Fibroblast of lung (primary cell): ENCODE measurements at regions not wholly inside any gene's neighbourhood (a gene's known extent, or its start where the extent isn't known, plus 50 kb on each side); places are given as distances from the start of the nearest gene placed in this dataset.

Experiments
- DNase-seq, 2 donors: peaks; one replicate each; pipeline versions ENCODE4 v3.0.0 to v3.0.0-alpha.2; 2010; ENCODE audit warnings: low read depth in 2 of 2
- H2AFZ ChIP-seq: 2 replicates; pipeline ENCODE4 v1.5.1; 2012; ENCODE audit warnings: low read length, control low read depth, inconsistent platforms
- H3K27ac ChIP-seq: 2 replicates; pipeline ENCODE4 v1.5.1; 2011; ENCODE audit warnings: low read length, control low read depth; ENCODE audit not compliant: insufficient read depth
- H3K27me3 ChIP-seq: 2 replicates; pipeline ENCODE4 v1.5.1; 2011; ENCODE audit warnings: mild to moderate bottlenecking, low read length; ENCODE audit not compliant: control insufficient read depth, insufficient read depth
- H3K36me3 ChIP-seq: 2 replicates; pipeline ENCODE4 v1.5.1; 2011; ENCODE audit warnings: low read length; ENCODE audit not compliant: control insufficient read depth, insufficient read depth
- H3K4me1 ChIP-seq: 2 replicates; pipeline ENCODE4 v1.5.1; 2011; ENCODE audit warnings: low read length; ENCODE audit not compliant: control insufficient read depth, insufficient read depth; ENCODE audit errors: extremely low read depth
- H3K4me2 ChIP-seq: 2 replicates; pipeline ENCODE4 v1.5.1; 2011; ENCODE audit warnings: low read length, control low read depth; ENCODE audit not compliant: insufficient read depth; ENCODE audit errors: extremely low read depth
- H3K4me3 ChIP-seq, 4 experiments: fragments of 200-600 bp in 1 of 4; sonication (generic) in 1 of 4; replicated peaks in 1 of 4; 2 replicates each; pipeline ENCODE4 v1.5.1; 2011 to 2016; ENCODE audit warnings: low read length in 4 of 4, low read depth in 3 of 4, mild to moderate bottlenecking in 3 of 4, control low read depth in 2 of 4, inconsistent platforms in 1 of 4, mixed read lengths in 1 of 4; ENCODE audit not compliant: insufficient read depth in 1 of 4; ENCODE audit errors: control extremely low read depth in 1 of 4
- H3K79me2 ChIP-seq: 2 replicates; pipeline ENCODE4 v1.5.1; 2012; ENCODE audit warnings: mild to moderate bottlenecking, low read length, inconsistent platforms; ENCODE audit not compliant: control insufficient read depth, insufficient read depth
- H3K9ac ChIP-seq: 2 replicates; pipeline ENCODE4 v1.5.1; 2011; ENCODE audit warnings: mild to moderate bottlenecking, low read length, control low read depth; ENCODE audit not compliant: insufficient read depth
- H3K9me3 ChIP-seq: 2 replicates; pipeline ENCODE4 v1.5.1; 2012; ENCODE audit warnings: low read depth, low read length; ENCODE audit not compliant: control insufficient read depth, insufficient read depth
- H4K20me1 ChIP-seq: 2 replicates; pipeline ENCODE4 v1.5.1; 2011; ENCODE audit warnings: low read length; ENCODE audit not compliant: control insufficient read depth, insufficient read depth; ENCODE audit errors: extremely low read depth
- EZH2 ChIP-seq: IDR thresholded peaks from 2 replicates; pipeline ENCODE4 v1.5.1; 2012; ENCODE audit warnings: low read length, control low read depth, mild to moderate bottlenecking; ENCODE audit errors: missing control alignments
- TF ChIP-seq, protein P1 (sequence below), 2 donors: IDR thresholded peaks in 1 of 2; conservative IDR thresholded peaks in 1 of 2; 1 replicate in 1 of 2; 2 replicates in 1 of 2; pipeline ENCODE4 v1.5.1; 2011 to 2012; ENCODE audit warnings: low read length in 2 of 2, control low read depth in 1 of 2, inconsistent platforms in 1 of 2, low read depth in 1 of 2, mild to moderate bottlenecking in 1 of 2

- Histone ChIP-seq H3K79me2 (no peaks in the 10 kb centered on the region), H3K4me2 (no peak overlapping the region), H3K27ac (no peak overlapping the region), H4K20me1 (no peaks in the 10 kb centered on the region), H3K4me3 (no peak overlapping the region), H3K27me3 (no peaks in the 10 kb centered on the region), H2AFZ (no peak overlapping the region), H3K9me3 (no peaks in the 10 kb centered on the region), H3K4me1 (no peaks in the 10 kb centered on the region), H3K9ac (no peak overlapping the region), H3K36me3 (no peaks in the 10 kb centered on the region)
- no peak for DNase-seq
- TF ChIP-seq EZH2 = no peak
- TF ChIP-seq, protein P1, sequence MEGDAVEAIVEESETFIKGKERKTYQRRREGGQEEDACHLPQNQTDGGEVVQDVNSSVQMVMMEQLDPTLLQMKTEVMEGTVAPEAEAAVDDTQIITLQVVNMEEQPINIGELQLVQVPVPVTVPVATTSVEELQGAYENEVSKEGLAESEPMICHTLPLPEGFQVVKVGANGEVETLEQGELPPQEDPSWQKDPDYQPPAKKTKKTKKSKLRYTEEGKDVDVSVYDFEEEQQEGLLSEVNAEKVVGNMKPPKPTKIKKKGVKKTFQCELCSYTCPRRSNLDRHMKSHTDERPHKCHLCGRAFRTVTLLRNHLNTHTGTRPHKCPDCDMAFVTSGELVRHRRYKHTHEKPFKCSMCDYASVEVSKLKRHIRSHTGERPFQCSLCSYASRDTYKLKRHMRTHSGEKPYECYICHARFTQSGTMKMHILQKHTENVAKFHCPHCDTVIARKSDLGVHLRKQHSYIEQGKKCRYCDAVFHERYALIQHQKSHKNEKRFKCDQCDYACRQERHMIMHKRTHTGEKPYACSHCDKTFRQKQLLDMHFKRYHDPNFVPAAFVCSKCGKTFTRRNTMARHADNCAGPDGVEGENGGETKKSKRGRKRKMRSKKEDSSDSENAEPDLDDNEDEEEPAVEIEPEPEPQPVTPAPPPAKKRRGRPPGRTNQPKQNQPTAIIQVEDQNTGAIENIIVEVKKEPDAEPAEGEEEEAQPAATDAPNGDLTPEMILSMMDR (conservative IDR thresholded peaks at IDR 0.05 in 1 of 2, IDR thresholded peaks at IDR 0.05 in 1 of 2; ENCODE audit: low read depth in 1 of 2, low read length in 2 of 2) = no peak
Measured at GRCh38 chr3:160081958-160082533, 93.4 kb downstream of the IL12A start.

GRCh38 chr3:160084998-160085397 is 96.4 kb downstream of the IL12A start:
- Histone ChIP-seq H2AFZ (no peak overlapping the region), H3K27ac (no peak overlapping the region), H3K27me3 (no peaks in the 10 kb centered on the region), H3K4me2 (no peak overlapping the region), H3K9me3 (no peaks in the 10 kb centered on the region), H3K36me3 (no peaks in the 10 kb centered on the region), H3K4me3 (no peak overlapping the region), H3K4me1 (no peaks in the 10 kb centered on the region), H3K9ac (no peak overlapping the region), H4K20me1 (no peaks in the 10 kb centered on the region), H3K79me2 (no peaks in the 10 kb centered on the region)
- TF ChIP-seq, protein P1 (conservative IDR thresholded peaks at IDR 0.05 in 1 of 2, IDR thresholded peaks at IDR 0.05 in 1 of 2; ENCODE audit: low read depth in 1 of 2, low read length in 2 of 2) = no peak
- TF ChIP-seq EZH2 = no peak
- no peak for DNase-seq

DNA sequence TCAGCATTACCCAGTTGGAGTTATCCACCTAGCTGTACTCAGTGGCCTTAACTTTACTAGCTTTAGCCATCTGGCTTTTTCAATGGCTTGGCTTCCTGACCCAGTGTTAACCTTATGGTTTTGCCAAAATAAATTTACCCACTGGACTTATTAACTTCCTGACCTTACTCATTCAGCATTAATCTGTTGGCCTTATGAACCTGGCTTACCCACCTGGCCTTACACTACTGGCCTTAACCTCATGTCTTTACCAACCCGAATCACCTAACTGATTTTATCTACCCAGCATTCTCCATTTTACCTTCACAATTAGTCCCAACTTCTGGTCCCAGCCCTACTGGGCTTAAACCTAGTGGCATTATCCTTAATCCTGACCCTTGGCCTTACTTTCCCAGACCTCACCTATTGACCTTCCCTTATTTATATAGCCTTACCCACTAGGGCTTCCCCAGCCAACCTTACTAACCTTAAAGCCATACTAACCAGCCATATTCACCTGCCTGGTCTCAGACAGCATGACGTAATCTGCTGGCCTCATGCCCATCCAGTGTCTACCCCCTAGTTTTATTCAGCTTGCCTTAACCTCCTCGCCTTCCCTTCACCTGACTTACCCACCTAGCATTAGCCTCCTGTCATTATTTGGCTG is 100.0 kb downstream of the IL12A start:
- H3K9ac ChIP-seq = no peak overlapping the region
- no peak overlapping the region for H3K27ac ChIP-seq
- H3K79me2 ChIP-seq = no peaks in the 10 kb centered on the region
- no peak for TF ChIP-seq EZH2
- TF ChIP-seq, protein P1 (conservative IDR thresholded peaks at IDR 0.05 in 1 of 2, IDR thresholded peaks at IDR 0.05 in 1 of 2; ENCODE audit: low read depth in 1 of 2, low read length in 2 of 2) = no peak
- H3K4me1 ChIP-seq = no peaks in the 10 kb centered on the region
- H3K9me3 ChIP-seq = no peaks in the 10 kb centered on the region
- H3K27me3 ChIP-seq = no peaks in the 10 kb centered on the region
- H3K4me2 ChIP-seq = no peak overlapping the region
- no peak for DNase-seq
- no peak overlapping the region for H3K4me3 ChIP-seq
- H2AFZ ChIP-seq = no peak overlapping the region
- H3K36me3 ChIP-seq = no peaks in the 10 kb centered on the region
- no peaks in the 10 kb centered on the region for H4K20me1 ChIP-seq
